UCSD-AML1 (cell line): ENCODE measurements at regions not wholly inside any gene's neighbourhood (a gene's known extent, or its start where the extent isn't known, plus 50 kb on each side); places are given as distances from the start of the nearest gene placed in this dataset.
A peak's percentile ranks its signal among the peaks of the same experiment; 100 is the strongest.

Source experiments
- DNase-seq: peaks from one replicate; lab custom pipeline; 2025; ENCODE audit not compliant: unreplicated experiment; lab: John Stamatoyannopoulos, UW

- no peak for DNase-seq
Observed at GRCh38 chr17:77730376-77730775, 228.1 kb upstream of the TNRC6C start.

- no peak for DNase-seq
Observed at GRCh38 chr17:77733576-77734296, 224.8 kb upstream of the TNRC6C start.

GRCh38 chr17:77734371-77735080 lies 224.0 kb upstream of the TNRC6C start:
- DNase-seq: peak; percentile 20

GRCh38 chr17:77735081-77735565 lies 223.4 kb upstream of the TNRC6C start:
- DNase-seq: no peak

- no peak for DNase-seq
Observed at GRCh38 chr17:77735566-77736198, 222.8 kb upstream of the TNRC6C start.

GRCh38 chr17:77736199-77736585 lies 222.3 kb upstream of the TNRC6C start:
- DNase-seq: no peak

GRCh38 chr17:77736721-77737120 lies 221.8 kb upstream of the TNRC6C start:
- DNase-seq: no peak

GRCh38 chr17:77737442-77738265 lies 220.8 kb upstream of the TNRC6C start:
- DNase-seq: no peak

- DNase-seq: no peak
Observed at GRCh38 chr17:77738751-77739531, 219.6 kb upstream of the TNRC6C start.

GRCh38 chr17:77740481-77740880 lies 218.0 kb upstream of the TNRC6C start:
- DNase-seq: no peak

- DNase-seq: peak; percentile 16
Observed at GRCh38 chr17:77741109-77741508, 217.4 kb upstream of the TNRC6C start.

- no peak for DNase-seq
Observed at GRCh38 chr17:77742579-77742978, 215.9 kb upstream of the TNRC6C start.

- no peak for DNase-seq
Observed at GRCh38 chr17:77744066-77744988, 214.2 kb upstream of the TNRC6C start.

GRCh38 chr17:77745702-77746101 lies 212.8 kb upstream of the TNRC6C start:
- no peak for DNase-seq

GRCh38 chr17:77746393-77746792 lies 212.1 kb upstream of the TNRC6C start:
- DNase-seq: no peak

GRCh38 chr17:77746896-77747554 lies 211.5 kb upstream of the TNRC6C start:
- DNase-seq: no peak

- no peak for DNase-seq
Observed at GRCh38 chr17:77748436-77748835, 210.1 kb upstream of the TNRC6C start.

- DNase-seq: no peak
Observed at GRCh38 chr17:77749321-77749751, 209.2 kb upstream of the TNRC6C start.

GRCh38 chr17:77749989-77750388 lies 208.5 kb upstream of the TNRC6C start:
- no peak for DNase-seq
